OCI-LY3 (cell line): ENCODE measurements at regions not wholly inside any gene's neighbourhood (a gene's known extent, or its start where the extent isn't known, plus 50 kb on each side); places are given as distances from the start of the nearest gene placed in this dataset.

Experiments
- EZH2phosphoT487 ChIP-seq: fragments of 200-600 bp; shearing (Covaris generic); IDR thresholded peaks from 2 replicates; pipeline ENCODE4 v1.6.1; 2018; ENCODE audit warnings: antibody characterized with exemption, mixed run types, low read depth
- TF ChIP-seq, protein P1 (sequence below): fragments of 200-600, 300-600 bp; sonication (generic); IDR thresholded peaks from 2 replicates; pipeline ENCODE4 v1.5.1; 2014; ENCODE audit warnings: antibody characterized with exemption, low read length, low read depth

DNA sequence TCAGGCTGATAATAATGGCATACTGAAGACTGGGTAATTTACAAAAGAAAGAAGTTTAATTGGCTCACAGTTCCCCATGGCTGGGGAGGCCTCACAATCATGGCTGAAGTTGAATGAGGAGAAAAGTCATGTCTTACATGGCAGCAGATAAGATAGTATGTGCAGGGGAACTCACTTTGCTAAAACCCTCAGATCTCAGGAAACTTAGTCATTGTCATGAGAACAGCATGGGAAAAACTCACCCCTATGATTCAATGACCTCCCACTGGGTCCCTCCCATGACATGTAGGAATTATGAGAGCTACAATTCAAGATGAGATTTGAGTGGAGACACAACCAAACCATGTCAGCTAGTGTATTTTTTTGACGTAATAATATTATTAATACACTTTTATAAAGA lies 149.8 kb upstream of the BOD1L1 start:
- TF ChIP-seq, protein P1, sequence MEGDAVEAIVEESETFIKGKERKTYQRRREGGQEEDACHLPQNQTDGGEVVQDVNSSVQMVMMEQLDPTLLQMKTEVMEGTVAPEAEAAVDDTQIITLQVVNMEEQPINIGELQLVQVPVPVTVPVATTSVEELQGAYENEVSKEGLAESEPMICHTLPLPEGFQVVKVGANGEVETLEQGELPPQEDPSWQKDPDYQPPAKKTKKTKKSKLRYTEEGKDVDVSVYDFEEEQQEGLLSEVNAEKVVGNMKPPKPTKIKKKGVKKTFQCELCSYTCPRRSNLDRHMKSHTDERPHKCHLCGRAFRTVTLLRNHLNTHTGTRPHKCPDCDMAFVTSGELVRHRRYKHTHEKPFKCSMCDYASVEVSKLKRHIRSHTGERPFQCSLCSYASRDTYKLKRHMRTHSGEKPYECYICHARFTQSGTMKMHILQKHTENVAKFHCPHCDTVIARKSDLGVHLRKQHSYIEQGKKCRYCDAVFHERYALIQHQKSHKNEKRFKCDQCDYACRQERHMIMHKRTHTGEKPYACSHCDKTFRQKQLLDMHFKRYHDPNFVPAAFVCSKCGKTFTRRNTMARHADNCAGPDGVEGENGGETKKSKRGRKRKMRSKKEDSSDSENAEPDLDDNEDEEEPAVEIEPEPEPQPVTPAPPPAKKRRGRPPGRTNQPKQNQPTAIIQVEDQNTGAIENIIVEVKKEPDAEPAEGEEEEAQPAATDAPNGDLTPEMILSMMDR = no peak
- no peak for TF ChIP-seq EZH2phosphoT487
